ENCODE measurements at regions not wholly inside any gene's neighbourhood (a gene's known extent, or its start where the extent isn't known, plus 50 kb on each side); places are given as distances from the start of the nearest gene placed in this dataset.

GRCh38 chr12:76197283-76197682 is 112.8 kb upstream of the NAP1L1 start:
- TF ChIP-seq YY1 (IDR thresholded peaks at IDR 0.05; ENCODE audit: insufficient read depth, insufficient read length) (no peak), ZNF274 (IDR thresholded peaks at IDR 0.05; ENCODE audit: low read depth, low read length) (no peak)

Measured in NT2/D1 (cell line).